HG02938 (cell line): ENCODE measurements at regions not wholly inside any gene's neighbourhood (a gene's known extent, or its start where the extent isn't known, plus 50 kb on each side); places are given as distances from the start of the nearest gene placed in this dataset.

Experiments used
- ATAC-seq: cut with Tn5 transposase; IDR thresholded peaks from one replicate; pipeline ENCODE4 v1.9.1; 2021; ENCODE audit warnings: mild to moderate bottlenecking, moderate library complexity; ENCODE audit not compliant: unreplicated experiment

- no peak for ATAC-seq
These were observed 519.3 kb downstream of the ISL1 start for GRCh38 chr5:51902512-51902911.

GRCh38 chr5:51908215-51908614 lies 525.0 kb downstream of the ISL1 start:
- ATAC-seq = no peak

- no peak for ATAC-seq
These were observed 561.4 kb downstream of the ISL1 start for GRCh38 chr5:51944500-51945125.

DNA sequence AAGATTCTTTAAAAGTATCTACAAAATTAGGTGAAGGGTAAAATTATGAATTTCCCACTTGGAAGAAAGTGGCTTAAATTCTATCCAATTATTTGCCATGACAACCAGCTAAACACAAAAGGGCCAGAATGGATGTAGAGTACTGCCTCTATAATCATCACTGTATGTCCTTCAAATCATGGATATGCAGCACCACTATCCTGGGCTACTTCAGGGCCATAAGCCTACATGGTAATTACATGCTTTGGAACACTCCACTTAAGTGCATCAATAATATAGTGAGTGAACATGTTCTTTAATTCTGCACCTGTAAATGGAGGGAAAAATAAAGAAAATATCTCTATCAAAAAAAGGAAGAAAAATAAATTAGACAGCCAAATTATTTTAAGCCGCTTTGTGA lies 575.2 kb downstream of the ISL1 start:
- no peak for ATAC-seq

DNA sequence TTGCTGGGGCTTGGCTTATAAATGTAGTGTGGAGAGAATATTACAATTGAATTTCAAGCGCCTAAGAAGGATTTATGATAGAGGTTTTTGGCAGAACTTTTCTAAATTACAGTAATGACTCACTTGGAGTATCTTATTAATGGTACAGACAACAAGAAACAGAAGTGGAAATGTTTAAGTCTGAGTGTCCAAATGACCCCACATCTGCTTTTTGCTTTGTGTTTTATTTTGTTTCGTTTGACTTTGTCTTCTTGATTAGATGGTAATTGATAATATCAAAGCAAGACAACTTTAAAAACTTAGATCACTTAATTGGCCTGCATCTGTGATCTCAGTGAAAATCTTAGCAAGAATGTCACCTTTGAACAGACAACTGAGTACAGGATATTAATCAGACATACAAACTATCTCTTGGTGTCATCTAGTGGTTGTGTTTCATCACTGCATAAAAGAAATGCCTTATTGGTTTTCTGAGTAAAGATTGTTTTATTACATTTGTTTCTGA lies 577.4 kb downstream of the ISL1 start:
- ATAC-seq = no peak

DNA sequence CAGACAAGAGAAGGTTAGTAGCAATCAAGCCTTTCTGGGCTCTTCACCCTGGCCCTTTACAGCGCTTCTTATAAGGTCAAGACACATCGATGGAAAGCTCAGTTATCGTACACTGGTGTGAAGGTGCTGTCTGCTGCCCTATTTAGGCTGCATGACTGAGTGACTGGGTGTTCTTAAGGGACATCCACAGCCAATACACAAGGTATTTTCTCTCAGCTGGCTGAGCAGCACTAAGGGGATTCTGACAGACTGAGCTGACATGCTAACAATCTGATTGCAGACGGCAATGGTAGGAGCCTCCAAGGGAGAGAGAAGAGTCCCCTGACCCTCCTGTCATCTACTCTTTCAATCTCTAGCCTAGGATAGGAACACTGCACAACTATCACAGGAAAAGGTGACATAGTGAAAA lies 577.9 kb downstream of the ISL1 start:
- no peak for ATAC-seq

DNA sequence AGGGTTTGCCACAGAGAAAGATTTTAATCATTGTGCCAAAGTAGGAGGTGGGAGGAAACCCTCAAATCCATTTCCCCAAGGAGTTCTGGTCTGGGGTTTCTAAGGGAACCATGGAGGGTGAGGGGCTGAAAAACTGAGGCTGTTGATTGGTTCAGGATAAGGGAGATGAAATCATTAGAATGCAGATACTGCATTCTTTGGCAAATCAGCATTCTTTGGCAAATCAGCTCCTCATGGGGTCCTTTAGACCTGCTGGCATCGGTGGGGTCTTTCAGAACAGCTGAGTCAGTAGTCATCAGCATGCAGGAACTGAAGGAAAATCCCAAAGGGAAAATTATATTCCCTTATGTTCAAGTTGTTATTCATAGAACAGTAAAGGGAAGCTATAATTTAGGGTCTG lies 585.5 kb downstream of the ISL1 start:
- ATAC-seq = no peak

DNA sequence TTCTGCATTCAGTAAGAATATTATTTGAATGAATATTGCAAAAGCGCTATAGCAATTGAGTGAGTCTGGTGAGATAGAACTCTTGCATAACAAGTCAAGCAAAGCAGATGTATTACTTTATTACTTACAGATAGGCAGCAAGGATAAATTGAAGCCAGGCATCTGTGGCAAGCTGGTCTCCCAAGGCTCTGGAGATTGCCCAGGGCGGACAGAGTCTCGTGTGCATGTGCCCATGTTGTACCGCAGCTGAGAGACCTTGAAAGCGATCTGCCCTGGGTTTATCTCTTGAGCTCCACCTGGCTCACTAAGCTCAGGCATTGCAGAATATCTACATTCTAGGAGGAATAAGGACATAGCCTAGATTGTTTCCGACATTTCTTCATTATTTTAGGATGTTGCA lies 591.6 kb downstream of the ISL1 start:
- no peak for ATAC-seq

DNA sequence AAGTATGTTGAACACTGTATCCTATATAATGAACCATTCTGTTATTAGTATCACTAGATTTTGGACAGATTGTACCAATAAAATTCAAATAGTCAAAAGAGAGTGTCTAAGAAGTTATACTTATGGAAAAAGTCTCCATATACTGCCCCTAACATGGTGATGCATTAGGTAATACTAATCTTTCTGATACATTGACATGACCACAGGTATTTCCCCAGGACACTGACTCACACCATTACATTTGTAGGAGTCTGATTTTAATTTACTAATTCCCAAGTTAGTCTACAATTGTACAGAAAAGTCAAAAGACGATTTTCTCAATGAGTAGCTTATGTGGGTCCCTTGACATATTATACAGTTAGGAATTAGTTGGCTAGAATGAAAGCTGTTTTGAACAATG lies 593.8 kb downstream of the ISL1 start:
- ATAC-seq = no peak

DNA sequence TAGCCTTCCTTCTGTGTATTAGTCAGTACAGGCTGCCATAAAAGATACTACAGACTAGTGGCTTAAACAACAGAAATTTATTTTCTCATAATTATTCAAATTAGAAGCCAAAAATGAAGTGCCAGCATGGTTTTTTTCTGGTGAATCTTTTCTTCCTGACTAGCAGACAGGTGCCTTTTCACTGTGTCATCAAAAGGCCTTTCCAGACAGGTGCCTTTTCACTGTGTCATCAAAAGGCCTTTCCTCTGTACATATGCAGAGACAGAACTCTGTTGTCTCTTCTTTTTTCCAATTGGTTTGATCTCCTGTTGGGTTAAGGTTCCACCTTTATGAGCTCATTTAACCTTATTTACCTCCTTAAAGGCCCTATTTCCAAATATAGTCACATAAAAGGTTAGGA lies 599.9 kb downstream of the ISL1 start:
- ATAC-seq = no peak

GRCh38 chr5:51986733-51987132 lies 603.5 kb downstream of the ISL1 start:
- ATAC-seq = no peak

DNA sequence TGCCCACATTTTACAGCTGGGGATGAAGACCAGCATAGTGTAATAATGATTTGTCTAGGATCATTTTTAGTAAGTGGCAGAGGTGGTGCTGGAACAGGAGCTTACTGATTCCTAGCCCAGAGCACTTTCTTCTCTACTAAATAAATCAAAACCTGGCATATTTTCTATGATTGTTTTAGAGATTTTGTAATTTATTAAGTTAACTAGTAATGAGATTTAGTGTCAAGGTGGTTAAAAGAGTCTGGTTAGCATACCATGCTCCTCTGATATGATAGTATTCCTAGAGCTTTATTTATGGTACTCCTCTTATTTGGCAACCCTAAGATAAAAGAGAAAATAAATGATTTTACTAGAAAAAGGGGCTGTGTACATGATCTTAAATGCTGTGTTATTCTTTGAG lies 604.0 kb downstream of the ISL1 start:
- no peak for ATAC-seq

DNA sequence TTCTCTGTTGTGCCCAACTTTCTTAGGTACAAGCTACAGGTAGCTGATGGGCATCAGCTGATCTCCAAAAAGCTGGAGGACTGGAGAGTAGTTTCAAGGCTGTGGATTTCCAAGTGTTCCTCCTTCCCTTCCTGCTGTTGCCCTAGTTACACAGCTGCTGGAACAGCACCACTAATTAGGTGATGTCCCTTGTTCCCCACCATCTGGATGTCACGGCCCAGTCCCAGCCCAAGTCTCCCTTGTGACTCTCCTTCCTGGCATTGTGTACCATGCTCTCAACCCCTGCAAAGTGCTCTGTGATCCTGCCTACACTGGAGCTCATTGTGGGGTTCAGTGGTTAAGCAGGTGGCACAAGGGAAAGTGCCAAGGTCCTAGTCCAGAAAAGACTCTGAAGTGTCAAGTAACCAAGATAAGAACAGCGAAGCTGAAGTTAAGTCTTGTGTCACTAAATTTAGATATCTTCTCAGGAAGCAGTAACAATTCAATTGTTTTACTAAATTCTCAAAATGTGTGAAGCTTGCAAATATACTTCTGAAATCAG lies 604.5 kb downstream of the ISL1 start:
- ATAC-seq = no peak

DNA sequence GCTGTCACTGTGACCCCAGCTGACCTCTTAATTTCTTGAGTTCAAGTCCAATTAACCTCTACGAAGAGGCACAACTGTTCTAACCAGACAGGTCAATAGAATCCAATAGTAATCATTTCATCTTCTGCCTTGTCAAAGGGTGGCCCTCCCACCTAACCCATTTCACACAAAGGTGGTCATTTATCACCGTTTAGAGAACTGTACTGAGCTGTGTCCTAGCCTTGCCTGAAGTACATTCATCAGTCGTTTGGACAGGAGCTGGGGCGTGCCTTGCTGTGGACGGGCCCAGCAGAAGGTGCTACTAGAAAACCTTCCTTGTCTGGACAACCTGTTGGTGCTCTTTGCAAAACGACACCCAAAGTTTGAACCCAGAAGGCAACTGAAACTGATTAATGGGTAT lies 605.4 kb downstream of the ISL1 start:
- ATAC-seq = no peak

DNA sequence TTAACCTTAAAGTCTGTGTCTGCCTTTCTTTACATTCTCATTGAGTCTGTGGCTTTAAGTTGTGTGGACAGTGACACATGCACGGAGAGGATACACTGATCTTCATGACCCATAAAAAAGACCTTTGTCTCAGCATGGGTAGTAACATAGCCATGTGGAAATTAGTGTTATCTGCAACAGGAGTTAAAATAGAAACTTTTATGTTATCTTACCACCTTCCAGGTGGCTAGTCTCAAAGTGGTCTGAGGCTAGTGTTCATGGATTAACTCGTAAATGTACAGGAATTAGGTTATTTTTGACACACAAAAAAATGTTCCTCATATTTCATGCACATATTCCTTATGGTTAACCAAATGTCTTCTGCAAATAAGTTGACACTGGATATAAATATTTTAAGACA lies 607.0 kb downstream of the ISL1 start:
- ATAC-seq = no peak

DNA sequence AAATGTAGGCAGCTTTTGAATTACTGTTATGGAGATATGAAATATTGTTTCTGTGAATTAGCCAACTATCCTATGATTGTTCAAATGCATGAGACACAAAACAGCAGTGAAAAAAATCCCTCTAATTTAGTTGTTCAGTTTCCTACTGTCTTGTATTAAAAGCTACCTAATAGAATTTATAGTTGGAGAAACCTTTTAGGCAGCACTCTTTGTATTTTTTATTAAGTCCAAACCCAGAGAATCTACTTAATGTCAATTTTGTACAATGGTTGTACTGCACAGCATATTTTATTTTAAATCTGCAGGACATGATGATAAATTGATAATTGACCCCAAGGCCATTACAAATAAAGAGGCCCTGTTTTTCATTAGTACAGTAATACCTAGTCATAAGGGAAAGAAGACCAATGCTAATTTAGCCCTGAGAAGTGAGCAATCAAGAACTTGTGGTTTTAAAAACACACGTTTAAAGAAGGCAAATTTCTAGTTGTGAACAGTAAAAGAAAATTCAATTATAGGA lies 607.5 kb downstream of the ISL1 start:
- no peak for ATAC-seq

DNA sequence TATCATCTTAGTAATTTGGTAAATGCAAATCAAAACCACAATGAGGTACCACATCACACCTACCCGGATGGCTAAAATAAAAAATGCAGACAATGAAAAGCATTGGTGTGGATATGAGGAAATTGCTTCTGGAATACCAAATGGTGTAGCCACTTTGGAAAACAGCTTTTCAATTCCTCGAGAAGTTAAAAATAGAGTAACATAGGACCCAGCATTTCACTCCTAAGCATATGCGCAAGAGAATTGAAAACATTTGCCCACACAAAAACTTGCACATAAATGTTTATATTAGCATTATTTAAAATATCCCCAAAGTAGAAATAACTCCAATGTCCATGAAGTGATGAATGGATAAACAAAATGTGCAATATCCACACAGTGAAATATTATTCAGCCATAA lies 608.7 kb downstream of the ISL1 start:
- no peak for ATAC-seq

DNA sequence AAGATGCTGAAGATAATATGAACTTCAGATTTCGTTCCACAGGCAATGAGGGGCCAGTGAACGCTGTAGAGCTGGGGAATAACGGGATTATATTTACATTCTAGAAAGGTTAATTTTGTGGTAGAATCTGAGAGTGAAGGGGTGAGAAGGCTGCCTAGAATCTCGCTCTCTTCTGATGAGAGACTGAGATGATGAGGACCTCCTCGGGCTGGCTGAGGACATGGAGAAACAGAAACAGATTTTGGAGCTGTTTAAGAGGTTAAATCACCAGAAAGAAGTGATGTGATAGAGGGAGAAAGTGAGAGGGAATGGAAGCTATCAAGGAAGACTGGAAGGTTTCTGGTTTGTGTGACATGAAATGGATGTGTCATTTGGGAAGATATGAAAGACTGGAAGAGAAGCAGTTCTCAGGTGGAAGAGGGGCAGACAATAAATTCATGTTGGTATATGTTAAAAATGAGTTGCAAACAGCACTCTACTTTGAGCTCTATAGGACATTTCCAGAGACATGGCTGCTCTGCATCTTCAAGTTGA lies 612.6 kb downstream of the ISL1 start:
- ATAC-seq = no peak

GRCh38 chr5:51996356-51996861 lies 613.2 kb downstream of the ISL1 start:
- ATAC-seq = no peak

DNA sequence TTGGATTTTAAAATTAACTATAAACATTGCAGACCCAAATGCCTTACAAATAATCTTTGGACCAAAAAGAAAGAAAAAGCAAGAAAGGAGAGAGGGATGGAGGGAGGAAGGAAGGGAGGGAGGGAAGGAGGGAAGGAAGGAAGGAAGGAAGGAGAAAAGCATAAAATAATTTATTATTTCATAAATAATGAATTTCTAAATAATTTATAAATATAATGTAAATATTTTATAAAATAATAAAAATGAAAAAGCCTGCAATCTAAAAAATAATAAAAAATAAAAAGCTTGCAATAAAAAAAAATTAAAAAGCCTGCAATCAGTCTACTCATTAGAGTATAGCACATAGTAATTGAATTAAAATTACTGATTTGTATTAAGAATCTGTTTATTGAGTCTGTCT lies 614.3 kb downstream of the ISL1 start:
- no peak for ATAC-seq

GRCh38 chr5:51997949-51998348 lies 614.7 kb downstream of the ISL1 start:
- ATAC-seq = no peak

GRCh38 chr5:52007230-52007858 lies 624.1 kb downstream of the ISL1 start:
- ATAC-seq = no peak
